Hematopoietic multipotent progenitor cell treated with erythropoietin and hydrocortisone succinate and interleukin-3 and kit ligand, for 6 days (in vitro differentiated cells): ENCODE measurements at regions not wholly inside any gene's neighbourhood (a gene's known extent, or its start where the extent isn't known, plus 50 kb on each side); places are given as distances from the start of the nearest gene placed in this dataset.
A peak's percentile ranks its signal among the peaks of the same experiment; 100 is the strongest.
"Not testable (repeated sequence)": the region's sequence is repeated elsewhere in the genome, so short reads cannot be mapped to it uniquely, and the experiment has no call there.

Experiments
- DNase-seq: peaks from one replicate; pipeline ENCODE4 v3.0.0-alpha.2; 2015

DNA sequence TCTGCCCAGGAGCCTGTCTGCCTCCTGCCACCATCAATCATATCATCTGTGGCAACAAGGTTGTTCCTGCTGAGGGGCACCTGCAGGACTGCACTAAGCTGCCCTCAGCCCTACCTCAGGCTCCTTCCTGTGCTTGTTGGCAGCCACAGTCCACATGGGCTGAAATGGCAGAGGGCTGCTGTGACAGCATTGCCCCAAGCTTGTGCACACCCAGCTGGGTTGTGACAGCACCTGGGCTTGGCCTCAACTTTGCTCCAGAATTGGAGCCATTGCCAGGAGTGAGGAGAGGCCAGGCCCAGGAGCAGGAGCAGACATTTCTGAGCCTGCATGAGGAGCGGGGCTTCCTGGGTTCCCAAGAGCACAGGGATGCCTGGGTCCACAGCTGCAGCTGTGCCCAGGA, 340.9 kb upstream of the CHRM2 start:
- no peak for DNase-seq

DNA sequence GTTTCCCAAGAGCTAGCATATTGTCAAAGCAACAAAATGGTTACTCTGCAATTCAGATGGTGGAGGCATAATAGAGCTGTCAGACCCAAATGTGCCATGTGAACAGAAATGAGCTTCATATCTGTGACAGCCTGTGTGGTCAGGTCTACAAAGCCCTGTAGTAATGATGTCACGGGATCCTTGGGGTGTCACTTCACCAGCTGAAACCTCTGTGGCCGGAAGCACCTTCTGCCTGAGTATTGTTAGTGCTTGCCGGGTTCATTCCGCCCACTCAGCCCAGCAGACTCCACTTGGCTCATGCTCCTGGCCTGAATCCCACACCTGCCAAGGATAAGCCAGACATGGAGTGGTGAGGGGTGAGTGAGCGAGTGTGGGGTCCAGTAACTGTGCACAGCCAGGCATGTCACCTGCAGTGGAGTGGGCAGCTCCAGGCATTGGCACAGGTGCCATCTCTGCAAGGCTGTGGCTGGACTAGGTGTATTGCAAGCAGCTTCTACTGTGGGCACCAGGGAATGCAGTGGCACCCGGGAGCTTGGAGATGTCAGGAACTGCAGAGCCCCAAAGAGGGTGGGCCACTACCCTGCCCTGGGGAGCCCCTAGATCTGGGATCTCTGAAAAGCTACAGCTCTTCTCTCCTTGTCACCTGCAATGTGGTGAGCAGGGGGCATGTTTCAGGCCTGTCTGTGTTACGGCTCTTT, 341.9 kb upstream of the CHRM2 start:
- DNase-seq, result no peak

DNA sequence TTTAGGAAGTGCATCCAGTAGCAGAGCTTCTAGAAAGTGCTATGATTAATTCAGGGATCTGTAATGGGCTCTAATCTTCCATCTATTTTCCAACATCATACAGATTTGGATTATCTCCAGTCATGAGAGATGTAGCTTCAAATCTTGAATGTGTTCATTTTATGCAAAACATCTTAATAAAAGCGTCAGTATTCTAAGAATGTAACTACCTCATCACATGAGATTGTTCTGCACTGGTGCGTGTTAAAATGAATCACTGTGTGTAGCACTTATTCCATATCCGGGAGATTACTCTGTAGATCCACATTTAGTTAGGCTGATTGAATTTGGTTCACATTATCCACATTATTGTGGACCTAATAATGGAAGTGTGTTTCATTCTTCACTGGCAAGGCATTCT, 344.9 kb upstream of the CHRM2 start:
- DNase-seq, result no peak

DNA sequence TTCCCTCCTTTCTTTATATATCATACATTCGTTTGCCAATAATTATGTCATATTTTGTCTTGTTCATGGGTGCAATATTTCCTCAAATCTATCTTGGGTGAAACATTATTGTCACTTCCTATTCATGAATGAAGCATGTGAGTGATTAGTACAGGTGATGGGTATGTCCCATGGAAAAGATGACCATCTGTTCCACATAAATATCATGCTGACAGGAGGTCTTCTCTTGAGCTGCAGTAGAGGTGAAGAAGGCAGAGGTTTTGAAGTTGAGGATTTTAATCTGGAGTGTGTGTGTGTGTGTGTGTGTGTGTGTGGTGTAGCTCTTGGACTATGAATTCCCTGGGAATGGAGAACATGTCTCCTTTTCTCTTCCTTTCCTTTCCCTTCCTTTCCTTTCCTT, 350.5 kb upstream of the CHRM2 start:
- DNase-seq, result no peak

DNA sequence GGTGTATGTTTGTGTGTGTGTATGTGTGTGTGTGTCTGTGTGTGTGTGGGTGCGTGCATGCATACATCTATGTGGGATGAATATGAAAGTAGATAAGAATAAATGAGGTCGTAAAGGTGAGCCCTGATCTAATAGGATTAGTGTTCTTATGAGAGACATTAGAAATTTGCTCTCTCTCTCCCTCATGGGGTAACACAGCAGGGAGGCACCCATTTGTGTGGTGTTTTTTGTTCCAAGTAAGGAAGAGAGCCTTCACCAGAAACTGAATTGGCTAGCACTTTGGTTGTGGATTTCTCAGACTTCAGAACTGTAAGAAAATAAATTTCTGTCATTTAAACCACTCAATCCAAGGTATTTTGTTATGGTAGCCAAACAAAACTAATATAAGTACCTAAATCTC, 353.7 kb upstream of the CHRM2 start:
- no peak for DNase-seq

DNA sequence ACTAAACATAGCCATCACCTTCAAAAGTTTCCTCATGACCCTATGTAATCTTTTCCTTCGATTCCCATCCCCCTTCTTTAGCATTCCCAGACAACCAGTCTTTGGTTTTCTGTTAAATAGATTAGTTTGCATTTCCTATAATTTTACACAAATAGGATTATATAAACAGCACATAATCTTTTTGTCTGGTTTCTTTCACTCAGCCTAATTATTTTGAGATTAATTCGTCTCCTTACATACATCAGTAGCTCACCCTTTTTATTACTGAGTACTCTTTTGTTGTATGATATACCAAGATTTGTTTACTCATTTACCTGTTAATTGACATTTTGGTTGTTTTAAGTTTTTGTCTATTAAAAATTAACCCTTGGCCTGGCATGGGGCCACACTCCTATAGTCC, 354.7 kb upstream of the CHRM2 start:
- DNase-seq, result no peak

DNA sequence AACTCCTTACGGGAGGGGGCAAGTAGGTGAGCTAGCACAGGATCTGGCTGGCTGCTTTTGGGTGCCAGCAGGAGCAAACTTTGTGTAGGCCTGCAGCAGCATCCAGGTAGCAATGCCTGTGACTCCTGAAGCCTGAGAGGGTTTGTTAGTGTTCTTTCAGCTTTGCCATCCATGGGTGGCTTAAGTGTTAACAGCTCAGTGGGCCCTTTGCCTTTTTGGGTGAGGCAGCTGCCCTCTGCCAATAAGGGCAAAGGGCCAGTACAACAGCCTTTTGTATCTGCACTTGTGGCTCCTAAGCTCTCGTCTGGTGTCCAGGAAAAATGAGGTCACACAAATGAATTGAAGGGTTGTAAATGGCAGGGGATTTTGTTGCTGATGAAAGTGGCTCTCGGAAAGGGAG, 359.0 kb upstream of the CHRM2 start:
- DNase-seq, result no peak

DNA sequence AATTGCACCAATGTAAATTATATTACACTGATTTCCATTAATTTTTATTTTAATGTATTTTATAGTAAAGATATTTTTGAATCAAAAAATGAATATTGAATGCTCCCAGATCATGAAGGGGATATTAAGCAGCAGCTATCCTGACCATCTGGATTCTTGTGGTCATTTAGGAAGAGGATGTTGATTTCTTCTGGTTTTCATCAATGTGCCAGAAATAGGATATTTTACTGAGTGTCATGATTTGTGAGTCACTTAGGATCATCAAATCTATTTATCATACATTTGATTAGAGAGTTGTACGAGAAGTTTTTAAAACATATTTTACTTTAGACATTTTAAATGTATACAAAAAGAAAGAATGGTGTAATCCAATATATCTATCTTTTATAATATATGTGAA, 366.3 kb upstream of the CHRM2 start:
- no peak for DNase-seq

DNA sequence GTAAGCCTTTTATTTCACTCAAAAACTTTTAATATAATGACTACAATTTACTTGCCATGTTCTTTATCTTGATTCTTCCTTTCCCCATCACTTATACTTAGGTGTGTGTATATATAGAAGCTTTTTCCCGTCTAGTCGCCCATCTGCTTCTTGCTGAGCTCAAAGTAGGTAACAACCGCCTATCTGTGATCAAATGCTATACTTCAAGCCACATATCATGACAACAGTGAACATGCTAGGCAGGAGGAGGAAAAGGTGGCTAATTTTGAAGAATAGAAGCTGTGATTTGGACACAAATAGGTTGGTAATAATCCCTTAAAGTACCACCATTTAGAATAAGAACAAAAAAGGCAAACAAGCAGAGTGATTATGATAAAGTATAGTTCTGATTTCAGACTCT, 367.3 kb upstream of the CHRM2 start:
- DNase-seq, result no peak

DNA sequence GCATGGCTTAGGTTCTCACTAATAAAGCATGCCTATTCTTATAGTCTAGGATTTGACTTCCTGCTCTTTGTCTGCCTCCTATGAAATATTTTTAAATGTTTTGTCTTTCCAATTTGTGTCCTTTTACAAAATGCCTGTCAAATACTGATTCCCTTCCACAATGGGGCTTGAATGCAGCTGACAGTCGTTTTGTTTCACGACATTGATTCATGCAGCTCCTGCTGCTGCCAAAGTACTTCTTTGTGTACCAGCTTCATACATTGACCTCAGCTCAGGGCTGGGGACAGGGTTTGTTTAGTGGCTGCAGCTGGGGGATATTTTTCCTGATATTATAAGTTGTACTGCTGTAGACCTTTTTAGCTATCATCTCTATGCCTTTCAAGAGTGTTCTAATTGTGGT, 371.9 kb upstream of the CHRM2 start:
- DNase-seq, result no peak

DNA sequence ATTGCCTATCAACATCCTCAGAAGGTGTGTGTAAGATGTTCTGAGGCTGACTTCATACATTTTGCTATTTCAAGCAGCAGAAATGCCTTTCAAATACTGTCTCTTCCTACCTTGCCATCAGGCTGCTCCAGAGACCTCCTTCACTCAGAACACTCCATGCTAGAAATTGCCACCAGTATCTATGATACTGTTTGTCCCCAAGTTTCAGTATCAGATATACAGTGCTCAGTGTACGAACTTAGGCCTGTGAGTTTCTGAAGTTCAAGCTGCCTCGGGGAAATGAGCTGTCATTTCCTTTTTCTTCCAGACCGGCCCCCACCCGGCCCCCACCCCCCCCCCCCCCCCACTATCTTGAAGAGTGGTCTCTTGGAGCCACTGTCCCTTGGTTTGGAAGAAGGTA, 373.4 kb upstream of the CHRM2 start:
- DNase-seq, result no peak

DNA sequence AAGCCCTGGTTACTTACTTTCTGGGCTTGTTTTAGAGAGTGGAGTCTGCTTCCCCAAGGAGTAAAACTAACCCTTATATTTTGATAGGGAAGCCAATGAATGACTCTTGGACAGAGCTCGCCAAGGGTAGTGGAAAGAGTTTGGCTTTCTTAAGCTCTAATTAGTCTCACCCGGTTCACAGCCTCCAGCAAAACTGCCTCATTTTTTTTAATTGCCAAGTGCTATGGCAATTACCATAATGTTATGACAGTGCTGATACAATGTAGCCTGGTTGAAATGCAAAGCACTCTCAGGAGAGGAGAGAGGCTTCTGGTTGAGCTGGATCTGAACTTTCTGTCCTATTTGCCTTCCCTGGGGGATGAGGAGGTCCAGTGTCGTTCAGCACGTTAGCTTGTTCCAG, 376.1 kb upstream of the CHRM2 start:
- no peak for DNase-seq

DNA sequence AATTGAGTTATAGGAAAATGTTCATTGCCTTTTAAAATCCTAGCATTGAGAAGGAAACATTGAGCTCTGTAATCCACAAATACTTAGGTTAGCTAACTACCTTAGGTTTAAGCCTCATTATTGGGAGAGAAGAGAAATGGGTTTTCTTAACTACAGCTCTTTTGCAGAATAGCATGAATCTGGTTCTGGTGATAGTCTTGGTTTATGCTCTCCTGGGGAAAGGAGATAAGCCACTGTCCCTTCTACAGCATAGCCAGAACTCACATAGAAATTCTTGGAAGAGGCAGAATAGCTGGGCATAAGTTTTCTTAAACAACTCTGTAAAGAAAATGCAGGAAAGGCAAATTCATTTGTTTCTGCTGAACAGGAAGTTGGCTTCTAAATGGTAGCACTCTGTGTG, 378.6 kb upstream of the CHRM2 start:
- DNase-seq, result no peak

DNA sequence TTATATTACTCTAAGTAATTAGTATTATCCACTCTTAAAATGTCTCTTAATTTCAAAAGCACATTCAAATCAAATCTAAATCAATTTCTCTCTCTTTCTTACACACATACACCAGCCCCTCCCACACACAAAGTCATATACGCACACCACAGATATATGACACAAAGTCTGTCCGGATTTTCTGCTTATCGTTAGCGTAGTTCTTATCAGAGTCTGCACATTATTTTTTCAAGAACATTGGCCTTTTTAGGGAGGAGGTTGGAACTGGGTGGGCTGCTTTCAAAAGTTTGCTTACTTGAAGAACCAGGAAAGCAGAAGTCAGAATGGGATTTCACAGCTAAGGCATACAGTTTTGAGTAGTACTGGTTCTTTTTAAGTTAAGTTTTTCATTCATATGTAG, 387.6 kb upstream of the CHRM2 start:
- no peak for DNase-seq

DNA sequence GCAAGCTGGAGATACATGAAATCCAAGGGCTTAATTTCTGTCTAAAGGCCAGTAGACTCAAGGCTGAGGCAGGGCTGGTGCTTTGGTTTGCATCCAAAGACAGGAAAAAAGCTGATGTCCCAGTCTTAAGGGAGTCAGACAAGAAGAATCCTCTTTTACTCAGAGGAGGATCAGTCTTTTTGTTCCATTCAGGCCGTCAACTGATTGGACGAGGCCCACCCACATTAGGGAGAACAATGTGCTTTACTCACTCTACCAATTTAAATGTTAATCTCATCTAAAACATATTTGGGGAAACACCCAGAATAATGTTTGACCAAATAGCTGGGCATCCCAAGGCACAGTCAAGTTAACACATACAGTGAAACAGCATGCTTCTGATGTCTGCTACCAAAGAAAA, 388.5 kb upstream of the CHRM2 start:
- no peak for DNase-seq

DNA sequence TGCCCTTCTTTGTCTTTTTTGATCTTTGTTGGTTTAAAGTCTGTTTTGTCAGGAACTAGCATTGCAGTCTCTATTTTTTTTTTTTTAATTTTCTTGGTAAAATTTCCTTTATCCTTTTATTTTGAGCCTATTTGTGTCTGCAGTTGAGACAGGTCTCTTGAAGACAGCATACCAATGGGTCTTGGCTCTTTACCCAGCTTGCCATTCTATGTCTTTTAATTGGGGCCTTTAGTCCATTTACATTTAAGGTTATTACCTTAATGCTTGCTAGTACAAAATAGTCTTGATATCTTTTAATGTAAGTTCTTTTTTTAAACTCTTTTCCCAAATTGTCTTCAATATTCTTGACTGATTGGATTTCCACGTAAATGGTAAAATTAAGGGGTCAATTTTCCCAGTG, 398.3 kb upstream of the CHRM2 start:
- no peak for DNase-seq

DNA sequence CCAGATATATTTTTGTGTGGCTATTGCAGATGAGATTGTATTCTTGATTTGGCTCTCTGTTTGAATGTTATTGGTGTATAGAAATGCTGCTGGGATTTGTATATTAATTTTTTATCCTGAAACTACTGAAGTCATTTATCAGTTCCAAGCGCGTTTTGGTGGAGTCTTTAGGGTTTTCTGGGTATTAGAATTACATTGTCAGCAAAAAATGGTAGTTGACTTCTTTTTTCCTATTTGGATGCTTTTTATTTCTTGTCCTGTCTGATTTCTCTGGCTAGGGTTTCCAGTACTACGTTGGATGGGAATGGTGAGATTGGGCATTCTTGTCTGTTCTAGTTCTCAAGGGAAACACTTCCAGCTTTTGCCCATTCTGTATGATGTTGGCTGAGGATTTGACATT, 415.5 kb upstream of the CHRM2 start:
- DNase-seq, result no peak

DNA sequence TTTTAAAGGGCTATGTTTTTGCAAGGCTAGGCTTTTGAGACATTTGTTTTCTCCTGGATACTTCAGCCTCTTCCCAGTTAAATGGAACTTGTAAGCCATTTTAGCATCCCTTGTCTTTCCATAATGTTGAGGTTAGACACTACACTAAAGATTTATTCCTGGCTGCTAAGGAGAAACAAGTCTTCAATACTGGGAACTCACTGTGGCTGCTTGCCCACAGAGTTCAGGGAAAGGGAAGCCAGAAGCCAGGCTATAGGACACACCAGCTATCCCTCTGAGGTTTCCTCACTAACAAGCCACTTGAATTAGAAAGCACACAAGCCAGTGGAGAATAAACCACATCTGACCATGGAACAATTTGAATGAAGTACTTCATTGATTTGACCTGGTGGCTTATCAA, 421.7 kb upstream of the CHRM2 start:
- DNase-seq, result no peak

DNA sequence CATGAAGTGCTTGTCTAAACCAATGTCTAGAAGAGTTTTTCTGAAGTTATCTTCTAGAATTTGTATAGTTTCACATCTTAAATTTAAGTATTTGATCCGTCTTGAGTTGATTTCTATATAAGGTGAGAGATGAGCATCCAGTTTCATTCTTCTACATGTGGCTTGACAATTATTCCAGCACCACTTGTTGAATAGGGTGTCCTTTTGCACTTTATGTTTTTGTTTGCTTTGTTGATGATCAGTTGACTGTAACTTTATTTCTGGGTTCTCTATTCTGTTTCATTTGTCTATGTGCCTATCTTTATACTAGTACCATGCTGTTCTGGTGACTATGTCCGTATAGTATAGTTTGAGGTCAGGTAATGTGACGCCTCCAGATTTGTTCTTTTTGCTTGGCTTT, 426.6 kb upstream of the CHRM2 start:
- no peak for DNase-seq

DNA sequence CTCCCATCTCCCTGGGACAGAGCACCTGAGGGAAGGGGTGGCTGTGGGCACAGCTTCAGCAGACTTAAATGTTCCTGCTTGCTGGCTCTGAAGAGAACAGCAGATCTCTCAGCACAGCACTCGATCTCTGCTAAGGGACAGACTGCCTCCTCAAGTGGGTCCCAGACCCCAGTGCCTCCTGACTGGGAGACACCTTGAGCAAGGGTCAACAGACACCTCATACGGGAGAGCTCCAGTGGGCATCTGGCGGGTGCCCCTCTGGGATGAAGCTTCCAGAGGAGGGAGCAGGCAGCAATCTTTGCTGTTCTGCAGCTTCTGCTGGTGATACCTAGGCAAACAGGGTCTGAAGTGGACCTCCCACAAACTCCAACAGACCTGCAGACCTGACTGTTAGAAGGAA, 436.7 kb upstream of the CHRM2 start:
- DNase-seq, result not testable (repeated sequence)

DNA sequence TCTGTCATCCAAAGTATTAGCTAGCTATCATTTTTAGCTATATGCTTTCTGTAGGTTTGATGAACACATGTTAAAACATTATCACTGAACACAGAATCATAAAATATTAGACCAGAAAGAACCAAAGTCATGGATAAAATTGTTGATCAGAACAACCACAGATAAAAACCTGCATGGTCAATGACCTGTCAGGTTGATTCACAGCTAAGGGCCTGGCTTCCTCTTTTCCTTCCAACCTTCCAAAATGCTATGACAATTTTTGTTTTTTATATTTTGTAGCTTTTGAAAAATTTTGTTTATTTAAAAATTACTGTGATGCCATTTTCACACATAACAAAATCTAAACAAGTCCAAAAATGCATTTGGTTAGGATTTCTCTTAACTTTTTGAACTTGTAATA, 444.4 kb upstream of the CHRM2 start:
- no peak for DNase-seq

DNA sequence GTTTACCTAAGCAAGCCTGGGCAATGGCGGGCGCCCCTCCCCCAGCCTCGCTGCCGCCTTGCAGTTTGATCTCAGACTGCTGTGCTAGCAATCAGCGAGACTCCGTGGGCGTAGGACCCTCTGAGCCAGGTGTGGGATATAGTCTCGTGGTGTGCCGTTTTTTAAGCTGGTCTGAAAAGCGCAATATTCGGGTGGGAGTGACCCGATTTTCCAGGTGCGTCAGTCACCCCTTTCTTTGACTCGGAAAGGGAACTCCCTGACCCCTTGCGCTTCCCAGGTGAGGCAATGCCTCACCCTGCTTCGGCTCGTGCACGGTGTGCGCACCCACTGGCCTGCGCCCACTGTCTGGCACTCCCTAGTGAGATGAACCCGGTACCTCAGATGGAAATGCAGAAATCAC, 442.6 kb upstream of the MTPN start:
- not testable (repeated sequence) for DNase-seq

DNA sequence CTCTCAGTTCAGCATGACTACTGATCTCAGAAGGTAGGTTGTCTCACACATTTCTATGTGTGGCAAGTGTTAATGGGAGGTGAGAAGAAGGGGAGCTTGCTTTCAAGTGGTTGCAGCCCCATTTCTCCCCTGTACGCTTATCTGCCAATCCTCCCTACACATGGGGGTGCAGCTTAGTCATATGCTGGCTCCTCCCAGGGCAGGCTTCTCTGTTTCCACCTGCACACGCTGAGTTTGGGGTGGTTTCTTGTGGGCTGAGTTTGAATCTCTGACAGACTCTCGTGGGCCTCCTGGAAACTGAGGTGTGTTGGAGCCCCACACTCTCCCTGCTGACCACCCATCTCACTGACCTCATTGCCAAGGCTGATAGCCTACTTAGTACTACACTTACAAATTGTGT, 435.8 kb upstream of the MTPN start:
- no peak for DNase-seq

DNA sequence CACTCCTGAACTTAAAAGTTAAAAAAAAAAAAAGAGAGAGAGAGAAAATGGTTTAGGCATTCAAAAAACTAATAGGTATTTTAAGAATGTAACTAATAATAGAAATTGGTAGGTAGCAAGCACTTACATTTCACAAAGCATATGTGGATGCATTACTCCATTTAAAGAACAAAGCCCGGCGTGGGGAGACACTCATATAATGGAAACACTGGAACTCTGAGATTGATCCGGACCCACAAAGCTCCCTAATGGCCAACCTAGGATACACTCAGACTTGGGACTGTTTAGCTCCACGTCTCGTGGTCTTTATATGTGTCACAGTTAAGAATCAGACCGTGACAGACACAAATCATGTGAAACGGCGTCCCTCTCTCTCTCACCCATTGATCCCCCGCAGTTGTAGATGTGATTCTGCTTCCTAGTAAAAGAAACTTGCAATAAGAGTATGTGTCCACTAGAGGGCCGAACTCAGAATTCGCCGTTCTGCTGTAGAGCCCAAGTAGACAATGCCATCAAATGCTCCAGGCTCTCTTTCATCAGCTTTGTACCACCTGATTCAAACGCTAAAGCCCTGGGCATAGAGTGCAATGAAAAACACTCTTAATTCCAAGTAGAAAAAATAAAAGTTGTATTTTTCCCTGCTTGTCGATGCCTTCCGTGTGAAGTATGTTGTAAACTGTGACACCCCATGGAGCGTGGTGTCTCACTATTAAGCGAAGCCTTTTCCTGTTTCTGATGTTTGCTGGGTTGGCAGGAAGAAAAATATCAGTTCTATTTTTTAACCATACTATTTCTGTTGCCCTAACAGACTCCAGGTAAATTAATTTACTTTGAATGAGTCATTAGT, 429.0 kb upstream of the MTPN start:
- peak; percentile 70 for DNase-seq

DNA sequence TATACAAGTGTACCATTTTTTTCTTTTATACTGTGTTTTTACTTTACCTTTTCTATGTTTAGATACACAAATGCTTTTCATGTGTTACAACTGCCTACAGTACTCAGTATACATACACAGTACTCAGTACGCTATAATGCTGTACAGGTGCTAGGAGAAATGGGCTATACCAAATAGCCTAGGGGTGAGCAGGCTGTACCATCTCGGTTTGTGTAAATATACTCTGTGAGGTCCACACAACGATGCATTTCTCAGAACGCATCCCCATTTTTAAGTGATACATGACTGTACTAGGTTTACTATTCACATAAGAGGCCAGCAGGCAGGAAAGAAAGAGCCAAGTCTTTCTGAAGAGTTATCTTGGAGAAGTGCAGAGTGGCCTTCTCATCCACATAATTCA, 426.4 kb upstream of the MTPN start:
- no peak for DNase-seq
